ENCODE measurements at regions not wholly inside any gene's neighbourhood (a gene's known extent, or its start where the extent isn't known, plus 50 kb on each side); places are given as distances from the start of the nearest gene placed in this dataset.

DNA sequence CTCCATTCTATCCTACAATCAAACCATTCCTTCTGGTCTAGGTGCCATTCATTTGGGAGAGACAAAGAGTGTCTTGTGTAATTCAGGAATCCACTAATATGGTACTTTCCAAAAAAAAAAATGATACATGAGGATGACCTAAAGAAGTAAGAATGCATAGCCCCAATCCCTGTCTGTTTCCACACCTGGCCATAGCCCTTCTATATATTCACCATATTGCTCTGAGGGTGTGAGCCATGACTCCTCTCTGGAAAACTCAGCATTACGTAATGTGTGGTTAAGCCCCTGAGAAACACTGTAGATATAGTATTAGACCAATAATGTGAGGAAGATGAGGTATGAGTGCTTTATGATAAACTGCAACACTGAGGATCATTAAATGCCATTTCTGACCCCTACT lies 592.7 kb downstream of the INHBA start:
- H3K4me1 ChIP-seq (replicated peaks in 1 of 4; ENCODE audit: control insufficient read depth in 3 of 4, insufficient read depth in 4 of 4, low read length in 3 of 4) = no peaks in the 10 kb centered on the region
- no peak for FAIRE-seq

More for the DNA sequence above, 592.7 kb downstream of the INHBA start:
- no peak overlapping the region for H3K4me2 ChIP-seq (ENCODE audit: insufficient read depth in 1 of 2, low read depth in 2 of 2, low read length in 2 of 2)
- ChIA-PET POLR2A (ENCODE audit: partially characterized antibody) (no interaction called here), CTCF (ENCODE audit: partially characterized antibody) (no interaction called here)
- no peak for DNase-seq (ENCODE audit: low read depth in 1 of 2, low spot score in 2 of 2)
- no peaks in the 10 kb centered on the region for H3K79me2 ChIP-seq (ENCODE audit: control insufficient read depth in 1 of 2, insufficient read depth in 2 of 2, low read length in 2 of 2)
- no peak overlapping the region for H3K14ac ChIP-seq (ENCODE audit: insufficient read length)
- H3K27me3 ChIP-seq (replicated peaks in 1 of 4; ENCODE audit: control insufficient read depth in 3 of 4, extremely low read depth in 1 of 4, insufficient read depth in 3 of 4, low read length in 3 of 4) = no peaks in the 10 kb centered on the region
- H2AK5ac ChIP-seq (ENCODE audit: low read depth, low read length) = no peak overlapping the region
- no peak overlapping the region for H3K9ac ChIP-seq (replicated peaks in 1 of 4; ENCODE audit: extremely low read depth in 1 of 4, low read depth in 3 of 4, low read length in 3 of 4)
- H4K8ac ChIP-seq (ENCODE audit: extremely low read depth, insufficient read depth, low read length) = no peak overlapping the region
- TF ChIP-seq SP4 (IDR thresholded peaks at IDR 0.05; ENCODE audit: low read length) (no peak), SIRT6 (IDR thresholded peaks at IDR 0.05; ENCODE audit: low read length) (no peak), BCL11A (IDR thresholded peaks at IDR 0.05; ENCODE audit: low read depth in 2 of 2, low read length in 2 of 2) (no peak), SUZ12 (IDR thresholded peaks at IDR 0.05; ENCODE audit: low read length) (no peak), NRF1 (IDR thresholded peaks at IDR 0.05; ENCODE audit: low read depth, low read length) (no peak), RXRA (IDR thresholded peaks at IDR 0.05; ENCODE audit: insufficient read depth, low read depth, low read length) (no peak), NANOG (IDR thresholded peaks at IDR 0.05; ENCODE audit: insufficient read depth, low read depth, low read length, poor library complexity, severe bottlenecking) (no peak), SP1 (IDR thresholded peaks at IDR 0.05; ENCODE audit: low read depth, low read length) (no peak)
- TF ChIP-seq, protein P1, sequence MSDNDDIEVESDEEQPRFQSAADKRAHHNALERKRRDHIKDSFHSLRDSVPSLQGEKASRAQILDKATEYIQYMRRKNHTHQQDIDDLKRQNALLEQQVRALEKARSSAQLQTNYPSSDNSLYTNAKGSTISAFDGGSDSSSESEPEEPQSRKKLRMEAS (IDR thresholded peaks at IDR 0.05) = no peak
- TF ChIP-seq, protein P2, sequence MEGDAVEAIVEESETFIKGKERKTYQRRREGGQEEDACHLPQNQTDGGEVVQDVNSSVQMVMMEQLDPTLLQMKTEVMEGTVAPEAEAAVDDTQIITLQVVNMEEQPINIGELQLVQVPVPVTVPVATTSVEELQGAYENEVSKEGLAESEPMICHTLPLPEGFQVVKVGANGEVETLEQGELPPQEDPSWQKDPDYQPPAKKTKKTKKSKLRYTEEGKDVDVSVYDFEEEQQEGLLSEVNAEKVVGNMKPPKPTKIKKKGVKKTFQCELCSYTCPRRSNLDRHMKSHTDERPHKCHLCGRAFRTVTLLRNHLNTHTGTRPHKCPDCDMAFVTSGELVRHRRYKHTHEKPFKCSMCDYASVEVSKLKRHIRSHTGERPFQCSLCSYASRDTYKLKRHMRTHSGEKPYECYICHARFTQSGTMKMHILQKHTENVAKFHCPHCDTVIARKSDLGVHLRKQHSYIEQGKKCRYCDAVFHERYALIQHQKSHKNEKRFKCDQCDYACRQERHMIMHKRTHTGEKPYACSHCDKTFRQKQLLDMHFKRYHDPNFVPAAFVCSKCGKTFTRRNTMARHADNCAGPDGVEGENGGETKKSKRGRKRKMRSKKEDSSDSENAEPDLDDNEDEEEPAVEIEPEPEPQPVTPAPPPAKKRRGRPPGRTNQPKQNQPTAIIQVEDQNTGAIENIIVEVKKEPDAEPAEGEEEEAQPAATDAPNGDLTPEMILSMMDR (IDR thresholded peaks at IDR 0.05; ENCODE audit: control extremely low read depth in 1 of 3, insufficient read depth in 1 of 3, low read depth in 1 of 3, low read length in 3 of 3) = no peak
- H3K23me2 ChIP-seq (ENCODE audit: low read depth, low read length) = no peaks in the 10 kb centered on the region
- H2BK20ac ChIP-seq (ENCODE audit: low read length) = no peak overlapping the region
- H2BK12ac ChIP-seq (ENCODE audit: low read depth, low read length) = no peak overlapping the region
- H2BK15ac ChIP-seq (ENCODE audit: low read length) = no peak overlapping the region
- H3K23ac ChIP-seq (ENCODE audit: insufficient read length) = no peak overlapping the region
- no peaks in the 10 kb centered on the region for H4K20me1 ChIP-seq (replicated peaks in 1 of 2; ENCODE audit: control insufficient read depth in 1 of 2, insufficient read depth in 2 of 2, low read length in 2 of 2)
- no peaks in the 10 kb centered on the region for H3K79me1 ChIP-seq (ENCODE audit: low read depth, low read length)
- H3K4me3 ChIP-seq (ENCODE audit: extremely low read depth in 1 of 4, insufficient read depth in 2 of 4, low read depth in 3 of 4, low read length in 4 of 4) = no peak overlapping the region
- no peak overlapping the region for H2BK120ac ChIP-seq (replicated peaks; ENCODE audit: low read depth, low read length)
- no peaks in the 10 kb centered on the region for H3K36me3 ChIP-seq (ENCODE audit: control insufficient read depth in 2 of 4, insufficient read depth in 4 of 4, low read length in 3 of 4)
- no peak overlapping the region for H4K91ac ChIP-seq (replicated peaks; ENCODE audit: insufficient read length, low read length)
- H3K9me3 ChIP-seq (ENCODE audit: insufficient read depth in 2 of 2, low read depth in 1 of 2, low read length in 1 of 2) = no peaks in the 10 kb centered on the region
- WGBS, 2 experiments (ENCODE audit: extremely low coverage in 1 of 2, insufficient coverage in 1 of 2, insufficient read length in 1 of 2, insufficient replicate concordance in 2 of 2, low coverage in 1 of 2, low lambda C conversion rate in 2 of 2, missing lambda C conversion rate in 1 of 2) = 100% methylated on average over 1 of the region's 1 CpG; no CpG with 5 or more reads in 1 of the 2 experiments
- no peak overlapping the region for H2BK5ac ChIP-seq (ENCODE audit: low read depth, low read length)
- H2AFZ ChIP-seq (ENCODE audit: low read length) = no peak overlapping the region
- no peak overlapping the region for H4K5ac ChIP-seq (ENCODE audit: insufficient read length, low read depth, low read length)
- H3K4ac ChIP-seq (replicated peaks; ENCODE audit: insufficient read length, low read depth, low read length) = no peak overlapping the region
- H3K56ac ChIP-seq (replicated peaks; ENCODE audit: insufficient read length, low read depth, low read length) = peak overlapping the region; percentile 39
- no peak overlapping the region for H3K27ac ChIP-seq (ENCODE audit: low read depth, low read length)
- H3K18ac ChIP-seq (ENCODE audit: extremely low read depth, low read length) = no peak overlapping the region
